H1 (cell line): ENCODE measurements at regions not wholly inside any gene's neighbourhood (a gene's known extent, or its start where the extent isn't known, plus 50 kb on each side); places are given as distances from the start of the nearest gene placed in this dataset.

Experiments
- CTCF ChIA-PET: fragments of 300-600 bp; sonication (Branson Sonifier 250); formaldehyde crosslinking; loops from one replicate; lab custom pipeline; 2021; ENCODE audit not compliant: partially characterized antibody; lab: Charles Lee
- POLR2A ChIA-PET: fragments of 300-600 bp; sonication (Branson Sonifier 250); formaldehyde crosslinking; loops from one replicate; lab custom pipeline; 2021; ENCODE audit warnings: inconsistent platforms; ENCODE audit not compliant: partially characterized antibody; lab: Charles Lee
- DNase-seq, 2 experiments: peaks; one replicate each; pipeline versions ENCODE4 v3.0.0 to v3.0.0-alpha.2; 2010 to 2022; ENCODE audit warnings: low spot score in 2 of 2, low read depth in 1 of 2, mixed read lengths in 1 of 2
- FAIRE-seq: peaks from 2 replicates; lab custom pipeline; 2011; peaks lifted over from hg19 to GRCh38; lab: Jason Lieb, UNC
- H2AFZ ChIP-seq: 2 replicates; pipeline ENCODE4 v1.8.1; 2012; ENCODE audit warnings: low read length, inconsistent platforms
- H2AK5ac ChIP-seq: 2 replicates; pipeline ENCODE4 v1.6.1; 2013; ENCODE audit warnings: low read depth, low read length
- H2BK120ac ChIP-seq: replicated peaks from 2 replicates; pipeline ENCODE3; 2013; ENCODE audit warnings: low read depth, low read length, inconsistent platforms
- H2BK12ac ChIP-seq: 2 replicates; pipeline ENCODE4 v1.6.1; 2013; ENCODE audit warnings: low read depth, low read length
- H2BK15ac ChIP-seq: 2 replicates; pipeline ENCODE4 v1.6.1; 2013; ENCODE audit warnings: low read length
- H2BK20ac ChIP-seq: 2 replicates; pipeline ENCODE4 v1.6.1; 2013; ENCODE audit warnings: low read length
- H2BK5ac ChIP-seq: 2 replicates; pipeline ENCODE4 v1.6.1; 2013; ENCODE audit warnings: low read depth, low read length
- H3K14ac ChIP-seq: 2 replicates; pipeline ENCODE4 v1.6.1; 2013; ENCODE audit warnings: inconsistent platforms; ENCODE audit not compliant: insufficient read length
- H3K18ac ChIP-seq: 2 replicates; pipeline ENCODE4 v1.6.1; 2013; ENCODE audit warnings: low read length; ENCODE audit errors: extremely low read depth
- H3K23ac ChIP-seq: 2 replicates; pipeline ENCODE4 v1.6.1; 2013; ENCODE audit warnings: inconsistent platforms; ENCODE audit not compliant: insufficient read length
- H3K23me2 ChIP-seq: 2 replicates; pipeline ENCODE4 v1.6.1; 2013; ENCODE audit warnings: low read depth, low read length
- H3K27ac ChIP-seq: 2 replicates; pipeline ENCODE4 v1.6.1; 2011; ENCODE audit warnings: low read depth, low read length, inconsistent platforms
- H3K27me3 ChIP-seq, 4 experiments: replicated peaks in 1 of 4; 1 replicate in 1 of 4; 2 replicates in 3 of 4; pipeline versions ENCODE4 v1.6.1 to v1.8.1; 2011 to 2013; ENCODE audit warnings: low read length in 3 of 4, mild to moderate bottlenecking in 3 of 4, inconsistent platforms in 2 of 4, mixed read lengths in 2 of 4, moderate library complexity in 1 of 4; ENCODE audit not compliant: control insufficient read depth in 3 of 4, insufficient read depth in 3 of 4; ENCODE audit errors: extremely low read depth in 1 of 4
- H3K36me3 ChIP-seq, 4 experiments: 2 replicates each; pipeline versions ENCODE4 v1.6.1 to v1.8.1; 2011 to 2013; ENCODE audit warnings: mild to moderate bottlenecking in 4 of 4, low read length in 3 of 4, moderate library complexity in 2 of 4, control low read depth in 1 of 4, inconsistent platforms in 1 of 4; ENCODE audit not compliant: insufficient read depth in 4 of 4, control insufficient read depth in 2 of 4
- H3K4ac ChIP-seq: replicated peaks from 2 replicates; pipeline ENCODE3; 2013; ENCODE audit warnings: low read length, low read depth, mixed read lengths, inconsistent platforms; ENCODE audit not compliant: insufficient read length
- H3K4me1 ChIP-seq, 4 experiments: replicated peaks in 1 of 4; 1 replicate in 1 of 4; 2 replicates in 3 of 4; pipeline versions ENCODE4 v1.6.1 to v1.8.1; 2011 to 2013; ENCODE audit warnings: low read length in 3 of 4, inconsistent platforms in 2 of 4, mixed read lengths in 1 of 4; ENCODE audit not compliant: insufficient read depth in 4 of 4, control insufficient read depth in 3 of 4
- H3K4me2 ChIP-seq, 2 experiments: 2 replicates each; pipeline versions ENCODE4 v1.6.1 to v1.8.1; 2011 to 2013; ENCODE audit warnings: low read depth in 2 of 2, low read length in 2 of 2, control low read depth in 1 of 2, inconsistent platforms in 1 of 2, mild to moderate bottlenecking in 1 of 2; ENCODE audit not compliant: insufficient read depth in 1 of 2
- H3K4me3 ChIP-seq, 4 experiments: fragments of 200-600, 300-600 bp in 1 of 4; sonication (generic), shearing (Covaris generic), sonication (Bioruptor Twin) in 1 of 4; 2 replicates each; pipeline versions ENCODE4 v1.5.1 to v1.8.1; 2011 to 2016; ENCODE audit warnings: low read length in 4 of 4, low read depth in 3 of 4, control low read depth in 2 of 4, inconsistent platforms in 2 of 4, mild to moderate bottlenecking in 2 of 4, mixed read lengths in 1 of 4, moderate library complexity in 1 of 4; ENCODE audit not compliant: insufficient read depth in 2 of 4; ENCODE audit errors: extremely low read depth in 1 of 4
- H3K56ac ChIP-seq: replicated peaks from 2 replicates; pipeline ENCODE3; 2013; ENCODE audit warnings: low read depth, mild to moderate bottlenecking, mixed read lengths, low read length, inconsistent platforms; ENCODE audit not compliant: insufficient read length
- H3K79me1 ChIP-seq: 2 replicates; pipeline ENCODE4 v1.6.1; 2013; ENCODE audit warnings: low read depth, low read length, control low read depth
- H3K79me2 ChIP-seq, 2 experiments: 2 replicates each; pipeline versions ENCODE4 v1.6.1 to v1.8.1; 2012 to 2013; ENCODE audit warnings: low read length in 2 of 2, mild to moderate bottlenecking in 2 of 2, inconsistent platforms in 1 of 2; ENCODE audit not compliant: insufficient read depth in 2 of 2, control insufficient read depth in 1 of 2
- H3K9ac ChIP-seq, 4 experiments: replicated peaks in 1 of 4; 1 replicate in 1 of 4; 2 replicates in 3 of 4; pipeline versions ENCODE4 v1.6.1 to v1.8.1; 2011 to 2013; ENCODE audit warnings: low read depth in 3 of 4, low read length in 3 of 4, control low read depth in 2 of 4, mild to moderate bottlenecking in 2 of 4, moderate library complexity in 2 of 4, inconsistent platforms in 1 of 4; ENCODE audit errors: extremely low read depth in 1 of 4
- H3K9me3 ChIP-seq, 2 experiments: 2 replicates each; pipeline versions ENCODE4 v1.6.1 to v1.8.1; 2012 to 2013; ENCODE audit warnings: mild to moderate bottlenecking in 2 of 2, moderate library complexity in 2 of 2, control low read depth in 1 of 2, inconsistent platforms in 1 of 2, low read depth in 1 of 2, low read length in 1 of 2, mixed read lengths in 1 of 2; ENCODE audit not compliant: insufficient read depth in 2 of 2
- H4K20me1 ChIP-seq, 2 experiments: replicated peaks in 1 of 2; 2 replicates each; pipeline versions ENCODE3 to v1.8.1; 2011 to 2013; ENCODE audit warnings: inconsistent platforms in 2 of 2, low read length in 2 of 2, mild to moderate bottlenecking in 1 of 2; ENCODE audit not compliant: insufficient read depth in 2 of 2, control insufficient read depth in 1 of 2
- H4K5ac ChIP-seq: 2 replicates; pipeline ENCODE4 v1.6.1; 2013; ENCODE audit warnings: low read length, low read depth, mixed read lengths, inconsistent platforms; ENCODE audit not compliant: insufficient read length
- H4K8ac ChIP-seq: 2 replicates; pipeline ENCODE4 v1.8.0; 2013; ENCODE audit warnings: mild to moderate bottlenecking, moderate library complexity, low read length, inconsistent platforms; ENCODE audit not compliant: insufficient read depth; ENCODE audit errors: extremely low read depth
- H4K91ac ChIP-seq: replicated peaks from 2 replicates; pipeline ENCODE3; 2013; ENCODE audit warnings: low read length, mixed read lengths, inconsistent platforms; ENCODE audit not compliant: insufficient read length
- HDAC6 ChIP-seq: IDR thresholded peaks from one replicate; pipeline ENCODE4 v1.7.1; 2012; ENCODE audit warnings: low read depth, mild to moderate bottlenecking, inconsistent platforms, low read length, moderate library complexity
- RNF2 ChIP-seq: fragments of 200-900, 300-1000 bp; sonication (generic); IDR thresholded peaks from 2 replicates; pipeline ENCODE4 v1.7.1; 2016; ENCODE audit warnings: borderline replicate concordance, low read depth, mild to moderate bottlenecking, antibody characterized with exemption, low read length; ENCODE audit not compliant: poor library complexity, severe bottlenecking; ENCODE audit errors: missing control alignments
- SP4 ChIP-seq: IDR thresholded peaks from 2 replicates; pipeline ENCODE4 v1.6.1; 2012; ENCODE audit warnings: low read length, inconsistent platforms
- YY1 ChIP-seq: IDR thresholded peaks from 2 replicates; pipeline ENCODE4 v1.6.1; 2011; ENCODE audit warnings: low read depth, mild to moderate bottlenecking, low read length
- WGBS, 2 experiments: shearing (Covaris generic) in 1 of 2; methylation state at CpG; one replicate each; pipeline versions ENCODE4 v1.1.6 to v1.1.7; 2013 to 2015; ENCODE audit warnings: low lambda C conversion rate in 2 of 2, mixed read lengths in 2 of 2, inconsistent platforms in 1 of 2, low coverage in 1 of 2, missing lambda C conversion rate in 1 of 2; ENCODE audit not compliant: insufficient replicate concordance in 2 of 2, insufficient coverage in 1 of 2, insufficient read length in 1 of 2; ENCODE audit errors: extremely low coverage in 1 of 2, missing lambda C conversion rate in 1 of 2; 5-methylcytosine and 5-hydroxymethylcytosine counted together
- TF ChIP-seq, protein P1 (sequence below), 3 experiments: IDR thresholded peaks; 1 replicate in 2 of 3; 2 replicates in 1 of 3; pipeline versions ENCODE4 v1.5.1 to v1.6.1; 2011; ENCODE audit warnings: low read length in 3 of 3, mild to moderate bottlenecking in 3 of 3, inconsistent platforms in 2 of 3, low read depth in 1 of 3, moderate library complexity in 1 of 3; ENCODE audit not compliant: insufficient read depth in 1 of 3; ENCODE audit errors: control extremely low read depth in 1 of 3

DNA sequence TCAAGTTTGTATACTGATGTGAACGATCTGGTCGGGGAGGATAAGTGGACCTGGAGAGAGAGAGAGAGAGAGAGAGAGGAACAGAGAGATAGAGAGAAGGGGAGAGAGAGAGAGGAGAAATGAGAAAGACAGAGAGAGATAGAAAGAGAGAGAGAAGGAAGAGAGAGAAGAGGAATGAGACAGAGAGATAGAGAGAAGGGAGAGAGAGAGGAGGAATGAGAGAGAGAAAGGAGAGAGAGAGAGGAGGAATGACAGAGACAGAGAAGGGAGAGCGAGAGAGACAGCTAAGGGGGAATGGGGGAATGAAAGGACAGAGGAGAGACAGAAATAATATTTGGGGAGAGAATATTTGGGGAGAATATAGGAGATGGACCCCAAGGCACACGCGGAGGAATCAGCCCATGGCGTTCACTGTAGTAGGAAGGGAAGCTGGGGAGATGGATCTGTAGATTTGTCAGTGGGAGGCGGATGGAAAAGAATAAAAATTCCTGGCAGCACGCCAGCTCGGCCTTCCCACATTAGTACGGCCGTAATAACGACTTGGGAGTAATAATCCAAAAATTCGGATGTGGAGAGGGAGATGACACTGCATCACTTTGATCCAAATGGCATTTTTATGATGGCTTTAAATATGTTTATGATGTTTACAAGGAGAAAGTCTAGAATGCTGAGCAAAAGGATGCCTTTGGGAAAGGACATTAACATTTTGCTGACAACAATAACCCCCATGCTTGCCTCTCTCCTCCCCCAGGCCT, 159.8 kb upstream of the KCNJ6 start:
- no peak overlapping the region for H2BK5ac ChIP-seq
- H4K8ac ChIP-seq: no peak overlapping the region
- H2BK120ac ChIP-seq: no peak overlapping the region
- no peak overlapping the region for H3K4ac ChIP-seq
- no peak for DNase-seq
- 93% methylated on average over 13 of the region's 13 CpGs; no CpG with 5 or more reads in 1 of the 2 experiments for WGBS, 2 experiments
- 0 out of 4 replicates have a peak, but pooled peaks cover 0 to 4% of the 10 kb centered on the region in 2 experiments for H3K9me3 ChIP-seq
- H3K18ac ChIP-seq: no peak overlapping the region
- TF ChIP-seq SP4 (no peak), RNF2 (no peak), YY1 (no peak), HDAC6 (no peak)
- TF ChIP-seq, protein P1, sequence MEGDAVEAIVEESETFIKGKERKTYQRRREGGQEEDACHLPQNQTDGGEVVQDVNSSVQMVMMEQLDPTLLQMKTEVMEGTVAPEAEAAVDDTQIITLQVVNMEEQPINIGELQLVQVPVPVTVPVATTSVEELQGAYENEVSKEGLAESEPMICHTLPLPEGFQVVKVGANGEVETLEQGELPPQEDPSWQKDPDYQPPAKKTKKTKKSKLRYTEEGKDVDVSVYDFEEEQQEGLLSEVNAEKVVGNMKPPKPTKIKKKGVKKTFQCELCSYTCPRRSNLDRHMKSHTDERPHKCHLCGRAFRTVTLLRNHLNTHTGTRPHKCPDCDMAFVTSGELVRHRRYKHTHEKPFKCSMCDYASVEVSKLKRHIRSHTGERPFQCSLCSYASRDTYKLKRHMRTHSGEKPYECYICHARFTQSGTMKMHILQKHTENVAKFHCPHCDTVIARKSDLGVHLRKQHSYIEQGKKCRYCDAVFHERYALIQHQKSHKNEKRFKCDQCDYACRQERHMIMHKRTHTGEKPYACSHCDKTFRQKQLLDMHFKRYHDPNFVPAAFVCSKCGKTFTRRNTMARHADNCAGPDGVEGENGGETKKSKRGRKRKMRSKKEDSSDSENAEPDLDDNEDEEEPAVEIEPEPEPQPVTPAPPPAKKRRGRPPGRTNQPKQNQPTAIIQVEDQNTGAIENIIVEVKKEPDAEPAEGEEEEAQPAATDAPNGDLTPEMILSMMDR (IDR thresholded peaks at IDR 0.05; ENCODE audit: control extremely low read depth in 1 of 3, insufficient read depth in 1 of 3, low read depth in 1 of 3, low read length in 3 of 3): no peak
- H4K5ac ChIP-seq: no peak overlapping the region
- CTCF ChIA-PET: interaction anchor here (0.6 kb wide), 1 partner anchor 1051 kb away, joined by 3 read pairs; no protein-coding TSS in a partner anchor
- H4K20me1 ChIP-seq: no peaks in the 10 kb centered on the region
- H2BK20ac ChIP-seq: no peak overlapping the region
- H3K14ac ChIP-seq: no peak overlapping the region
- H2AK5ac ChIP-seq: no peak overlapping the region
- no peak overlapping the region for H3K4me3 ChIP-seq
- no peak overlapping the region for H3K27ac ChIP-seq
- no peak overlapping the region for H2AFZ ChIP-seq
- H3K9ac ChIP-seq: no peak overlapping the region
- H2BK15ac ChIP-seq: no peak overlapping the region
- no peaks in the 10 kb centered on the region; the same call in 1 of the 2 replicates for H3K79me1 ChIP-seq
- H3K4me2 ChIP-seq: no peak overlapping the region
- H3K27me3 ChIP-seq: no peaks in the 10 kb centered on the region
- no peaks in the 10 kb centered on the region for H3K36me3 ChIP-seq
- no peak overlapping the region for H2BK12ac ChIP-seq
- H3K4me1 ChIP-seq: no peaks in the 10 kb centered on the region; a peak in 1 of 7 replicates
- FAIRE-seq: no peak
- H3K56ac ChIP-seq: no peak overlapping the region
- no peak overlapping the region for H3K23ac ChIP-seq
- H3K23me2 ChIP-seq: no peaks in the 10 kb centered on the region
- H4K91ac ChIP-seq: no peak overlapping the region
- POLR2A ChIA-PET: no interaction called here
- no peaks in the 10 kb centered on the region for H3K79me2 ChIP-seq
